ENCODE measurements at regions not wholly inside any gene's neighbourhood (a gene's known extent, or its start where the extent isn't known, plus 50 kb on each side); places are given as distances from the start of the nearest gene placed in this dataset.
"Not testable (repeated sequence)": the region's sequence is repeated elsewhere in the genome, so short reads cannot be mapped to it uniquely, and the experiment has no call there.

DNA sequence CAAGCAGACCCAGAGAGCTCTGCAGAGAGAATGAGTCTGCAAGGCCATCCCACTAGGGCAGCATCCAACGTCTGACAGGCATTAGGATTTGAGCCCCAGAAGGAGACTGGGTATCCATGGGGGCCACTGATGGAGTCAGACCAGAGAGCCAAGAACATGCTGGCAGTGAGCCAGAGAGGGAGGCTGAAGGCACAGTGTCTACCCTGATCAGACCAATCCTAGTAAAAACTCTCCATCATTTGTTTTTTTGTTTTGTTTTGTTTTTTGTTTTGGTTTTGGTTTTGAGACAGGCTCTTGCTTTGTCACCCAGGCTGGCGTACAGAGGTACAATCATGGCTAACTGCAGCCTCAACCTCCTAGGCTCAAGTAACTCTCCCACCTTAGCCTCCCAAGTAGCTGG, 133.1 kb upstream of the LYZL2 start:
- DNase-seq, result no peak

DNA sequence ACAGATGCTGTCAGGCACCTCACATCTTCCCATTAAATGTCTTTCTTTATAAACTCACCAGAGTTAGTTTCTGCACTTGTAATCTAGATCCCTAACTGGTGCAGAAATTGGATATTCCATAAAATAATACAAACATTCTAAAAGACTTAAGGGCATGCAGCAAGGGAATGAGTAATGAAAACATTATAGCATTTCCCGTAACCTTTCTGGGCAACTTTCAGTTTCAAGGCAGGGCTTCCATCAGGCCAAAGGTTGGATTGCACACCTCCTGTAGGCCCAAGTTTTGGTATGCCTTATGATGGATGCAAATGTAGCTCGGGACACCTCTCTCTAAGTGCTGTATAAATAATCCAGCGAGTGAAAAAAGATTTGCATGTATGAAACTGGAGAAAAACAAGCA, 129.9 kb upstream of the LYZL2 start:
- no peak for DNase-seq

DNA sequence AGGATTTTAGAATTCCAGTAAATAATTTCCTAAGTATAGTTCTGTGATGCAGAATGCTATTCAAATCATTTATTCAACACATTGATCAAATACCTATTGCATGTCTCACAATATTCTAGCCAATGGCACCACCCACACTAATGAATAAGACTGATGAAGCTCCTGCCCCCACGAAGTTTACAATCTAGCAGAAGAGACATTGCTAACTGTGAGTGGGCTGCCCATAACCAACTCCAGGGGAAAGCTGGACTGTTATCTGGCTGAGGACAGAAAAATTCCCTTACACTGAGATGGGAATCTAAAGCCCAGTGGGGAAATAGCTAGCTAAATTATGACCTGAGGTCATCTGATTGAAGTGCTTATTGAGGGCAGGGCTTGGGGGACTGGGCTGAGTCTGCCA, 128.8 kb upstream of the LYZL2 start:
- peak; percentile 44 for DNase-seq

DNA sequence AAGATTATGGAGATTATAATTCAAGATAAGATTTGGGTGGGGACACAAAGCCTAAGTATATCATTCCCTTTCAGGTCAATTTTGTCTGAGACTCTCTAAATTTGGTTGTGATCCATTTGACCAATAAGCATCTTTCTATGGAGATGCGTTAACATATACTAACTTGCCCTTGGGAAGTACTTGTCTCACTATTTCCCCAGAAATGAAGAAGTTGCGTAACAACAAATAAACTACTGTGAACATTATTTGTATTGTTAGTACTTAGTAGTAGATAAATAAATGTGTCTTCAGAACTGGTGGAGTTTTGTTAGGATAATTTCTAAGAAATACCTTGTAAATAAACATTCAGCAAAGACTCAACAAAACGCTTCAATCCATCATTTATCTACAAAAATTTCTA, 127.3 kb upstream of the LYZL2 start:
- no peak for DNase-seq

DNA sequence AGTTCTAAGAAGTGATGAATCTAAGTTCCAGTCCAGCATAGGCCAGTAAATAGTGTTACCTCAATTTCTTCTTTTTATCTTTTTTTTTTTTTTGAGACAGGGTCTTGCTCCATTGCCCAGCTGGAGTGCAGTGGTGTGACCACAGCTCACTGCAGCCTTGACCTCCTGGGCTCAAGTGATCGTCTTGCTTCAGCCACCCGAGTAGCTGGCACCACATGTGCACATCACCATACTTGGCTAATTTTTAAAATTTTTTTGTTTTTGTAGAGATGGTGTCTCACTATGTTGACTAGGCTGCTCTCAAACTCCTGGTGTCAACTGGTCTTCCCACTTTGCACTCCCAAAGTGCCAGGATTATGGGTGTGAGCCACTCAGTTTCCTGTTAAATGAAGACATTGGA, 126.6 kb upstream of the LYZL2 start:
- no peak for DNase-seq

DNA sequence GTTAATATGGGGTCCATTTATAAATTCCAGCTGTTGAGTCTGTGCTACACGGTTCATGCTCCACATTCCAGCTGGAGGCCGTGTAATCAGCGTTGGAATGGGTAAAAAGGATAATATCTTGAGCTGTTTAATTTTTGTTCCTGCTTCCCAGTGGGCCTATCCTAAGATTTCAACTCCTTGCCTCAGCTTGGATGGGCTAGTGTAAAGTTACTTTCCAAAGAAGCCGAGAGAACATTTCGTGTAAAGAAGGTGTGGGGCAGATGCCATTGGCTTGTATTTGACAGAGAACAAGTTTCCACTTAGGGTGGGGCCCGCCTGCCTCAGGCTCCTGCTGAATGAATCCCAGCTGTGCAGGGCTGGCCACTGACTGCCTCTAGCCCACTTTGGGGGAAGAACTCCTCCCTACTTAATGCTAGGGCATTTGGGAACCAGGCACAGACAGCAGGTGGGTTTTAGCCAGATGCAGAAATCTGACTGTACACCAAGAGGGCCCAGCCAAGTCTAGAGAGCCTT, 125.9 kb upstream of the LYZL2 start:
- DNase-seq, result peak; percentile 53

DNA sequence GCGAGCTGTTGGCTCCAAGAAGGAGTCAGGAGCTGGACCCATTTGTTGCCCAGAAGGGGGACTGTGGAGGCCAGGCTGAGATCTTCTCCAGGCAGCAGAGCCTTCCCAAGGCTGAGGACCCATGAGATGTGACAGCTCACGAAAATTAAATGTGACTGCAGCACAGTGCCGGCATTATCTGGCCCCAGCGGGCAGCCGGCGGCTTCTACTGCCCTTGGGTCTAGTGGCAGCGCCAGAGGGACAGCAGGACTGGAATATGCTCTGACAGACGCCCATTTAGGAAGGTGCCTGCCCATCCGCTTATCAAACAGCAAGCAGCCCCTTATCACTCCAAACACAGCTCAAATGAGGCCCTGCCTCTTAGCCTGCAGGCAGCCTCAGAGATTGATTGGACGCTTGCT, 122.9 kb upstream of the LYZL2 start:
- no peak for DNase-seq

DNA sequence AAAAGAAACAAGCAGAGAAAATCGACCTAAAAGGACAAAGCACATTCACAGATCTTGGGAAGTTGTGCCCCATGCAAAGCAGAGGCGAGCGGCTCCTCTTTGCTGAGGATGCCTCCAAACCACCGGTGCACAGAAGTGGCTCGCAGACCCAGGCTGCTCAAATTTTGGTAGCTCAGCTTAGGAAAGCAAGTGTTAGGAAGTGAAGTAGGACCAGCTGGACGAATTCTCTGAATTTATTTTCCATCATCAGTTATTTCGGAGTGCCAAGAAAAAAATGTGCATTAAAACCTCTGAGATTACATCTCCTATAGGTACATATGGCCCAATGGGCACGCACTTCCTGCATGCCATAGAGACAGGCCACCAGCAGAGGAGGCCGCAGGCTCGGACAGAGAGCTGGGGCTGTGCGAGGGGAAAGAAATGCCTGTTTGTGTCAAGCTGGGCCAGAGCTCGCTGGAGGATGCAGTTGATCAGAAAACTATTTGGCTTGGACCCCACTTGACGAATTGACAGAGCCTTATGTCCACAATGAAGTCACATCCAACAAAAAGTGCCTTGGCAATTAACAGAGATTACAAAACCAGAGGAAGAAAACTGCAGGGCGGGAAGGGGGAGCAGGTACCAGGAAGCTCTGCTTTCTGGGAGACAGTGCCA, 122.3 kb upstream of the LYZL2 start:
- peak; percentile 71 for DNase-seq

DNA sequence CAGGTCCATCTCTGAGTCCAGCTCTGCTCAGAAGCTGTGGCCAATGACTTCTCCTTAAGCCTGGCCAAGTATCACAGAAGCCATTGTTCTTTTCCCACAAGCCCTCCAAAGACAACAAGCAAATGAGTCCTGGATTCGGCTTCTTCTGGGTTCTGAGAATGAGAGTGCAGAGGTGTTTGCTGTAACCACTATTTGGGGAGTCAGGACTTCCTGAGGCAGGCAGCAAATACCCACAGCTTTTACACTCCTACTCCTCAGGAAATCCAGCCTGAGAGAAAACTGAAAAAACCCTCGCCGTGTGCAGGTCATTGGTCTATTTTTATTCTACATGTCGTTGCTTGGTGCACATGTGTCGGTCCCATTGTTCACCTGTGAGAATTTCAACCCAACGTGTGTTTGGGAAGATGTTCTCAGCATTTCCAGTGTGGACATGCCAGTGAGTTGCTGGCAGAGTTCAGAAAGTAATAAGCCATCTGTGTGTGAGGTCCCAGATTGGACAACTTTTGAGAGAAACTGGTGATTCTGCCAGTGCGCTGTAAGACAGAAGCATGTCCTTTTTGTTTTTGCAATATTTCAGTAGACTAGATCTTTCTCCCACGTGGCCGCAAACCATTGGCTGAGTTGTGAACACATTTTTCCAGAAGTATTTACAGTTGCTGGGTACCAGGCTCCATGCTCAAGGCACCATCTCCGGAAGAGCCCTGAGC, 121.6 kb upstream of the LYZL2 start:
- no peak for DNase-seq

DNA sequence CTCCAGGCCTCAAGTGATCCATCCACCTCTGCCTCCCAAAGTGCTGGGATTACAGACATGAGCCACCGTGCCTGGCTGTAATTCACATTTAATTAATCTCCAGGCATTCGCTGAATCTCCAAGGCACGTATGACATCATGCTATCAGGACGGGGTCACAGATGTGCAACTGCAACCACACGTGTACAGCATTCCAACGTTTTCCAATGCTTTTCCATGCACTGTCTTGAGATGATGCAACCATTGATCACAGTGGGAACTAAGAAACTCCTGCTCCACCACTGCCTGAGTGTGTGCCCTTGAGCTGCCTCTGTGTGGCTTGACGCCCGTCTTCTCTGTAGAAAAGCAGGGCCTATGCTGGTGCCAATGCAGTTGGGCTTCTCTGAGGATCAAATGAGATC, 119.8 kb upstream of the LYZL2 start:
- DNase-seq, result peak; percentile 85

DNA sequence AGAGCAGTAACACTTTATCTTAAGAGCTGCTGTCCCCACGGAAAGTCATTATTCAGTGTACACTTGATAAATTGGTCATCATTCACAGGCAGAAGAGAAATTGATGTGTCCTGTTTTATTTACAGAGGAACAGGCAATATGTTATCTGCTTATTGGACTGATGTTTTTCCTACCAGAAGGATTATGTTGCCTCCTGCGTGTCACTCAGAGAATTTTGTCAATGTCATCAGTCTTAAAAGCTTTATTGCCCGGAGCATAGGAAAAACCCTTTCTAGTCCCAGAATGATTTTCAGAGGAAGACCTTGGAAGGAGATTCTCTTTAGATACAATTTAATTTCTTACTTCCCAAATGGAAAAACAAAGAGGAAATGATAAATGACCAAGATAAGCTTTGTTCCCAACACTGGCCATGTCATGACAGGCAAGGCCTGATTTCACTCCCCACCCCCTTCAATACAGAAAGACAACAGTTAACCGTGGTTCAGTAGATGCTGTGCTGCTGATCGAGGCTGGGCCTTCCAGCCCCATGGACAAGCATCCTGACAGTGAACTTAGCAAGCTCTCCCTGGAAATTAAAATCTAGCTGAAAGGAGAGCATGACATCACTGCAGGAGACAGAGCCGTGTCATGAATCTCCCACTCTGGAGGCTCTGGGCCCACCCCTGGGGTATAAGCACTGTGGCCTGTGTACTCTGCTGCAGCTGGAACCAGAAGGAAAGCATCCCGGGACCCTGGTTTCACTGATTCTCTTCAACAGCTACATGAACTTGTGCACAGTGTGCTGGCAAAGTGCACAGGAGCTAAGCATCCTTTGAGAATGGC, 118.8 kb upstream of the LYZL2 start:
- DNase-seq, result no peak

DNA sequence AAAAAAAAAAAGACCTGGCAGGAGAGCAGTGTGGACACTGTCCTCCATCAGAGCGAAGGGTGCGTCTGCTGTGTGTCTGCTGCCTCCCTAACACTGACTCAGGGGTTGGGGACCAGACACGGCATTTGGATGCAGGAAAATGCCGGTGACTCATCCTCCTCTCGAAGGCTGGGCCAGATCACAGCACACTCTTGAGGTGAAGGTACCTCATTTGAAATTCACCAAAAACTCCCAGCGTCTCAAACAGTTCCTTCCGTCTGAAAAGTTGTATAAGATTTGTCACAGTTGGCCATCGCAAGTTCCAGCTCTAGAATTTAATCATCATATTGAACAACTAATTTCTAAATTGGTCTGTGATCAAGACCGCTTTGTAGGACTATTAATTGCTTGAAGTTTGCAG, 118.1 kb upstream of the LYZL2 start:
- DNase-seq, result peak; percentile 82

DNA sequence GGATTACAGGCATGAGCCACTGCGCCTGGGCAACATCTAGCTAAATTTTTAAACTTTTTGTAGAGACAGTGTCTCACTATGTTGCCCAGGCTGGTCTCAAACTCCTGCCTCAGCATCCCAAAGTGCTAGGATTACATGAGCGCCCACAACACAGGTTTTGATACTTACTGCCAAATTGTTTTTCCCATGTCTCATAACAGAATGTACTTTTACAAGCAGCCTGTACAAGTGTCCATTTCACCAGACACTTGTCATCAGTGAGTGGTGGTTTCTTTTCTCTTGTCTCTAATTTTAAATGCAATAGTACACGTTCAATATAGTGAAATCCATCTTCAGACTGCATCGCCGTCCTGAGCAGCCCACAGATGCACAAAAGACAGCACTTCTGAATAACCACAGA, 116.4 kb upstream of the LYZL2 start:
- DNase-seq, result no peak

DNA sequence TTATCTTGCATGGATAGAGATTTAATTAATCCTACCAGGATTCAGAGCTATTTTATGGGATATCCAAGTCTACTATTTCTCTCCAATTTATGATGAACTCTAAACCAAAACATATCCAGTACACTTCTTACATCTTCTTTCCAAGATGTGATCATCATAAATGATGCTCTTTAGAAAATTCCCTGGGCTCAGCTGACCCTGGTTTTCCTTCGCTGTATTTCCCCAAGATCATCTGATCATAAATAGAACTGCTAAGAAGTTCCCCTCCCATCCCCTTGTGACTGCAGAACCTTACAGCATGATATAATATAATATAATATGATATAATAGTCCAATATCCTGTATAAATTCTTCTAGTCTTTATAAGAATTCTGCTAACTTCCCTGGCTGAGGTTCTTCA, 114.6 kb upstream of the LYZL2 start:
- DNase-seq, result no peak

DNA sequence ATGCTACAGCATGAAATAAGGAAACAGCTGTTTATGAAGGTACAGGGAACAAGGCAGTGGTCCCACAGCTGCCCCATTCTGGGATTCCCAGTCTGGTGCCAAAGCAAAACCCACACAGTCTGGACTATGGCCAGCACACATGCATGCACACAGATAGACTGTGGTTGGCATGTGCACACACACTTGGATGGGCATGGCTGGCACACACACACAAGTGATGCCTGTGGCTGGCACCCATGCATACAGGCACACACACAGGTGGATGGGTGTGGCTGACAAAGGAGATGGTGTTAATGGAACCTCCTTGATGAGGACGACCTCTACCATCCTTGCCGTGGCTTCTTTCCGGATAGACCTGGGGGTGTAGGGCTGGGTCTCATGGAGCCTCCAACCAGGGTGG, 114.0 kb upstream of the LYZL2 start:
- DNase-seq, result no peak

DNA sequence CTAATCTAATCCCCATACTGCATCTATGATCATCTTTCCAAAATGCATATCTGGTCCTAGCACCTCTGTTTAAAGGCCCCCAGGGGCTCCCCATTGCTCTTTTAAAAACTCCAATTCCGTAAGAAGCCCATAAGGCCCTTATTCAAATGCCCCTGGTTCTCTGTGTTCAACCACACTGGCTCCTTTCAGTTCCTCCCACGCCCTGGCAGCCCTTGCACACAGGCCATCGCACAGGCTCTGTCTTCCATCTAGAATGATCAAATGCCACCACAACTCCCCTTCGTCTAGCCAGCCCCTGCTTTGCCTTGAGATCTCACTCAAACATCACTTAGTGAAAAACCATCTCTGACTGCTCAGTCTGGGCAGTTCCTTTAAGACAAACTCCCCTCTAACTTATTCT, 112.9 kb upstream of the LYZL2 start:
- no peak for DNase-seq

DNA sequence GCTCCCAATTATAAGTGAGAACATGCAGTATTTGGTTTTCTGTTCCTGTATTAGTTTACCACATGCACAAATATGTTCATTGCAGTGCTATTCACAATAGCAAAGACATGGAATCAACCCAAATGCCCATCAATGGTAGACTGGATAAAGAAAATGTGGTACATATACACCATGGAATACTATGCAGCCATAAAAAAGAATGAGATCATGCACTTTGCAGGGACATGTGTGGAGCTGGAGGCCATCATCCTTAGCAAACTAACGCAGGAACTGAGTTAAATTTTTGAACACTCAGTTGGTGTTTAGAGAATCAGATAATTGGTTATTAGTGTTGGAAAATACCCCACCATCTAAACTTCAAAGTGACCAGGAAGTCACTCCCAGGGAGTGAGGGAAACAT, 111.2 kb upstream of the LYZL2 start:
- not testable (repeated sequence) for DNase-seq

DNA sequence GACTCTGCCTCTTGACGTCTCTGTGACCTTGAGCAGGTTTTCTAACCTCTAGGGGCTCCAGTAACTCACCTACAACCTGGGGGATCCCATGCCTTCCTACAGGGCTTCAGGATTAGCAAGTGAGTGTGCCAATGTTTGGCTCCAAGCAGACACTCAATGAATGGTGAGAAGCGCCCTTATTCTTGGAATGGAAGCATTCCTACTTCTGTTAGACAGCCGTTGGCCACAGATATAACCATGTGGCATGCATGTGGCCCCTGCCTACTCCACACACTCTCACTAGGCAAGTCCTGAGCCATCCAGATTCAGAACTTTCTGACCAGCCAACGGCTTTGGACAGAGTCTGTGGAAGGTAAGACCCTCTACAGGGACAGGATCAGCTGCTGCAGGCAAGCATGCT, 108.9 kb upstream of the LYZL2 start:
- no peak for DNase-seq

DNA sequence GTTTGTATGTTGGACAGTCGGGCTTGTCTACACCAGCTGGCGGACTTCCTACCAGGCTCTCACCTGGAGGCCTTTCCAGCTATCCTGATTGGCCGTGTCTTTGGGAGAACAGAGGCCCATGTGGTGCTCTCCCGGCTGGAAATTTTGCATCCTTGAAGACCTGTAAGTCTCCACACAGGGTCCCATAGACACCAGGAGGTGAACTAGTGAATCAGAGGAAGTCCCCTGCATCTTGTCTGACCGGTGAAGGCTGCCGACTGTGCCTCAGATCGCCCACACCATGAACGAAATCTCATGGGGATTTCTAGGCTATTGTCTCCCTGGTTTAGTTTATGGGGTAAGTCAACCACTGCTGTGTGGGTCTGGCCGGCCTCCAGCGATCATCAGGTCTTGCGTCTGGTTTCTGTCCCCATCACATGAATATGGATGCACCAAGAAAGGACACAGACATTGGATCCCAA, 108.4 kb upstream of the LYZL2 start:
- DNase-seq, result no peak

DNA sequence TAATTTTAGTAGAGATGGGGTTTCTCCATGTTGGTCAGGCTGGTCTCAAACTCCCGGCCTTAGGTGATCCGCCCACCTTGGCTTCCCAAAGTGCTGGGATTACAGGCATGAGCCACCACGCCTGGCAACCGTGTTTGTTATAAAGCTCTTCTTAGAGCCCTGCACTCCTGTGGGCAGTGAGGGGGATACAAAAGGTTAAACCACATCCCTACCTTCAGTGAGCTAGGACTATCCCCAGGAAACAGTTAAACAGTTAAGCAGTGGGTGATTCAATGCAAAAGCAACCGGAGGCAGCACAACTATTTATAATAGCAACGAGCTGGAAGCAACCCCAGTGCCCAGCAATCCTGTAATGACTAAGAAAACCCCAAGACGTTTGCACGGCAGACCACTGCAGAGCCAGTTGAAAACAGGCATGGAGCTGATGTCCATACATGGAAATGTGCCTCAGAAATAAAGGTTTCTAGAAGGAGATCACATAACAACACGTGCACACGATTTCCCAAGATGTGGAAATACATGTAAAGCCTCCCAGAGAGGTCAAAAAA, 107.2 kb upstream of the LYZL2 start:
- peak; percentile 100 for DNase-seq

DNA sequence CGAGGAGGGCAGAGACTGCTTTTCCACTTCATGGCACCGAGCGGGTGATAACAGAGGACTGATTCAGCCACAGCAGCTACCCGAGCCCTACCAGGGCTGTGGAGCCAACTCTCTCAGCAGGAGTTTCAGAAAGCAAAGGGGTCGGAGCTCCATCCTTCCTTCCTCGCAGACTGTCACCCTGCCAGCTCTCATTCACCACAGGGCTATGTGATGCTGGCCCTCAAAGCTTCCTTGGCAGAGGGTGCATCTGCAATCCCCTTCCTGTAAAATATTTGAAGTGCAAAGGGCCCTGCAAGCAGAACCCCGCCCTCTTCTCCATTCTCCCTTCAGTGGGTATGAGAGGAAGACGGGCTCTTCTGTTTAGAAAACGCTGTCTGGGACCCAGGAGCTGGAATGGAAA, 105.3 kb upstream of the LYZL2 start:
- no peak for DNase-seq

DNA sequence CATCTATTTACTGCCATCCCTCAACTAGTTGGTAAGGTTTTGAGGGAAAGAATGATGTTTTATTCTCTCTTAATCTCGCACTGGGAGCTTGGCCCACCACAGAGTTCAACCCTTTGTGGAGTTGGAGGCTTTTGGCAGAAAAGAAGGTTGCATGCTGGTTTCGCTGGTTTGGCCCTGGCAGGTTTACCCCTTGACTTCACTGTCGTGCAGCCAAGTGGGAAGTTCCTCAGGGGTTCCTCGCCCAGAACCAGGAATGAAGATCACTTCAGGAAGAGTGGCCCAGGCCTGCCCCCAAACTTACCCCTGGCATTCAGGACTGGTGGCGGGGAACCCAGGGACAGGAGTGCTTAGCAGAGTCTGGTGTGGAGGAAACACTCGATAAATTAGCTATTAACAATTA, 103.1 kb upstream of the LYZL2 start:
- no peak for DNase-seq

DNA sequence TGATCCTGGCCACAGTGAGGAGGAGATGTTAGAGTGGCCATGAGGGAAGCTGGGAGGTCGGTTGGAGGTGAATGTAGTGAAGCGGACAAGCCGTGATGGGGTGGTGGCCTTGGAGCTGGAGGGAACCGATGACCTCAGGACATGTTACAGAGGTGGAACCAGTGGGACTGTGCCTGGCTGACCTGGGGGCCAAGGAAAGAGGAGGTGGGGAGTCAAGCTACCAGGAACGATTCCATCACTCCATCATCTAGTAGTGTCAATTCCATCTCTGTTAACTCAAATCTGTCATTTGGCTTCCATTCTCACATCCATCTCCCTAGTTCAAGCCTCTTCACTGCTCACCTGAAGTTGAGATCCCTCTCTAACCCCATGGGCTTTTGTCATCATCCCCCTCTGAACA, 102.4 kb upstream of the LYZL2 start:
- no peak for DNase-seq

DNA sequence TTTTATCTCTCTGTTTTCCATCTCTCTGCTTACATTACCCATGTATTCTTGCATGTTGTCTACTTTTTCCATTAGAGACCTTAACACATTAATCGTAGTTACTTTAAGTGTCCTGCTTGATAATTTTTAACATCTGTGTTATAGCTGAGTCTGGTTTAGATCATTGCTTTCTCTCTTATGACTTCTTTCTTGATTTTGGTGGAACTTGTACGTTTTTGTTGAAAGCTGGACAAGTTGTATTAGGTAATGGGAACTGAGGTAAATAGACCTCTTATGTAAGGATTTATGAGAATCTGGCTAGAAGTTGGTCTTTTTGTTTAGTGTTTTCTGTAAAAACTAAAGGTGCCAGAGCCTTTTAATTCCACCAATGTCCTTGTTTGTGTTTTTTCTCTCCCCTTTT, 100.8 kb upstream of the LYZL2 start:
- no peak for DNase-seq

All from fibroblast of skin of right biceps (primary cell).